Kidney (tissue), 13 donors: ENCODE measurements at regions not wholly inside any gene's neighbourhood (a gene's known extent, or its start where the extent isn't known, plus 50 kb on each side); places are given as distances from the start of the nearest gene placed in this dataset.
"Not testable (repeated sequence)": the region's sequence is repeated elsewhere in the genome, so short reads cannot be mapped to it uniquely, and the experiment has no call there.

Experiments used
- DNase-seq, 5 donors: peaks; one replicate each; pipeline ENCODE4 v3.0.0-alpha.2; 2013 to 2020
- FAIRE-seq: peaks from 2 replicates; lab custom pipeline; 2012; peaks lifted over from hg19 to GRCh38; lab: Jason Lieb, UNC
- H3K27ac ChIP-seq, 2 donors: one replicate each; pipeline ENCODE4 v1.7.0; 2013; ENCODE audit warnings: low read depth in 2 of 2, low read length in 2 of 2, inconsistent platforms in 1 of 2
- H3K27me3 ChIP-seq: one replicate; pipeline ENCODE4 v1.7.1; 2013; ENCODE audit warnings: low read length, inconsistent platforms; ENCODE audit not compliant: control insufficient read depth, insufficient read depth
- H3K36me3 ChIP-seq, 3 donors: one replicate each; pipeline versions ENCODE4 v1.7.0 to v1.7.1; 2013; ENCODE audit warnings: low read length in 3 of 3, control low read depth in 1 of 3, inconsistent platforms in 1 of 3; ENCODE audit not compliant: insufficient read depth in 3 of 3, control insufficient read depth in 2 of 3
- H3K4me1 ChIP-seq, 3 donors: one replicate each; pipeline versions ENCODE4 v1.7.0 to v1.7.1; 2013; ENCODE audit warnings: low read length in 3 of 3, inconsistent platforms in 1 of 3, low read depth in 1 of 3; ENCODE audit not compliant: control insufficient read depth in 2 of 3, insufficient read depth in 2 of 3
- H3K4me3 ChIP-seq, 3 donors: one replicate each; pipeline versions ENCODE4 v1.7.0 to v1.8.1; 2013; ENCODE audit warnings: low read length in 3 of 3, control low read depth in 1 of 3, inconsistent platforms in 1 of 3
- H3K9ac ChIP-seq, 3 donors: one replicate each; pipeline versions ENCODE4 v1.7.0 to v1.7.1; 2013; ENCODE audit warnings: low read length in 3 of 3, control low read depth in 1 of 3, inconsistent platforms in 1 of 3
- H3K9me3 ChIP-seq, 3 donors: one replicate each; pipeline versions ENCODE4 v1.7.0 to v1.7.1; 2013; ENCODE audit warnings: low read length in 3 of 3, control low read depth in 1 of 3, inconsistent platforms in 1 of 3; ENCODE audit not compliant: control insufficient read depth in 2 of 3, insufficient read depth in 1 of 3
- intact Hi-C: fragments of 100-400 bp; cut with DNase I; formaldehyde crosslinking; loops from one replicate; pipeline ENCODE4 v1.11.1; 2022
- TF ChIP-seq, protein P1 (sequence below): IDR thresholded peaks from 3 replicates; pipeline ENCODE4 v1.5.1; 2012; ENCODE audit warnings: mild to moderate bottlenecking, moderate library complexity, borderline replicate concordance; ENCODE audit not compliant: insufficient read depth; ENCODE audit errors: extremely low read depth
- donor health status: control.
- donor health status: control.
- donor health status: control.
- donor health status: control.
- donor health status: control.
- donor health status: DM: yes; HTN: yes; CAD: no.
- donor health status: Normal renal cell carcinoma (clear cell type).

DNA sequence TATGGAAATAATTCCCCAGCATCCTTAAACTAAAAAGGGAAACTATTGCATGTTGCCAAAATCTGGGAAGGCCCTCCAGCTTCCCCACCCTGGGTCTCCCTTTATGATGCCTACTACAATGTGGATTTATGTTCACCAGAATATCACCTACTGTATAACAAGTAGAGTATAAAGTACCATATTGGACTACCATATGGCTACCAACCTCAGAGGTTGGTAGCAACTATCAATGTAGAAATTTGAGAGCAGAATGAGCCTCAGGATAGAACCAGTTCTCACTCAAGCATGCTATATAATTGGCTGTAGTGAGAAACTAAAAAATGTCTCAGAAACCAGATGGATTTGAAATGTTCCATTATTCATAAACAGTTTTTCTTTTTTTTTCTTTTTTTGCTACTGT lies 918.4 kb downstream of the MCTP2 start:
- no peak overlapping the region for H3K9ac ChIP-seq
- no peaks in the 10 kb centered on the region for H3K9me3 ChIP-seq
- H3K27ac ChIP-seq, result no peak overlapping the region
- TF ChIP-seq, protein P1, sequence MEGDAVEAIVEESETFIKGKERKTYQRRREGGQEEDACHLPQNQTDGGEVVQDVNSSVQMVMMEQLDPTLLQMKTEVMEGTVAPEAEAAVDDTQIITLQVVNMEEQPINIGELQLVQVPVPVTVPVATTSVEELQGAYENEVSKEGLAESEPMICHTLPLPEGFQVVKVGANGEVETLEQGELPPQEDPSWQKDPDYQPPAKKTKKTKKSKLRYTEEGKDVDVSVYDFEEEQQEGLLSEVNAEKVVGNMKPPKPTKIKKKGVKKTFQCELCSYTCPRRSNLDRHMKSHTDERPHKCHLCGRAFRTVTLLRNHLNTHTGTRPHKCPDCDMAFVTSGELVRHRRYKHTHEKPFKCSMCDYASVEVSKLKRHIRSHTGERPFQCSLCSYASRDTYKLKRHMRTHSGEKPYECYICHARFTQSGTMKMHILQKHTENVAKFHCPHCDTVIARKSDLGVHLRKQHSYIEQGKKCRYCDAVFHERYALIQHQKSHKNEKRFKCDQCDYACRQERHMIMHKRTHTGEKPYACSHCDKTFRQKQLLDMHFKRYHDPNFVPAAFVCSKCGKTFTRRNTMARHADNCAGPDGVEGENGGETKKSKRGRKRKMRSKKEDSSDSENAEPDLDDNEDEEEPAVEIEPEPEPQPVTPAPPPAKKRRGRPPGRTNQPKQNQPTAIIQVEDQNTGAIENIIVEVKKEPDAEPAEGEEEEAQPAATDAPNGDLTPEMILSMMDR, result no peak
- FAIRE-seq, result no peak
- H3K4me3 ChIP-seq, result no peak overlapping the region
- DNase-seq, result no peak
- intact Hi-C loops, result no loop called here
- H3K4me1 ChIP-seq, result no peaks in the 10 kb centered on the region
- H3K27me3 ChIP-seq, result no peaks in the 10 kb centered on the region
- H3K36me3 ChIP-seq, result no peaks in the 10 kb centered on the region

DNA sequence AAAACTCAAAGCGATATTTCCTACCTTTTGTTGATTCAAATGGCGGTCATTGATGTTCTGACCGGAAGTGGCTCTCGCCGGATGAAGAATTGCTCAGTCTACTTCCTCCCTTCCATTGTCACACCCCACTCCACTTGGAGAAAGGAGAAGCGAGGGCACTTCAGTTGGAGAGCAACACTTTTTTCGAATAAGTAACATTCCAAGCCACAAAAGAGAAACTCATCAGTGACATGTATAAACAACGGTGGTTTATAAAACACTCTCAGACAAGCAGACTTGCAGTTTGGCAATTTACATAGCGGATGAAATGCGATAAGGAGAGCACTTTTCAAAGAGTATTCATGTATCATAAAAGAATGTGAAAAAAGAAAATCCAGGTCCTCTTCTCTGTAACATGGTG lies 919.1 kb downstream of the MCTP2 start:
- no peak for FAIRE-seq
- H3K9me3 ChIP-seq, result no peaks in the 10 kb centered on the region

DNA sequence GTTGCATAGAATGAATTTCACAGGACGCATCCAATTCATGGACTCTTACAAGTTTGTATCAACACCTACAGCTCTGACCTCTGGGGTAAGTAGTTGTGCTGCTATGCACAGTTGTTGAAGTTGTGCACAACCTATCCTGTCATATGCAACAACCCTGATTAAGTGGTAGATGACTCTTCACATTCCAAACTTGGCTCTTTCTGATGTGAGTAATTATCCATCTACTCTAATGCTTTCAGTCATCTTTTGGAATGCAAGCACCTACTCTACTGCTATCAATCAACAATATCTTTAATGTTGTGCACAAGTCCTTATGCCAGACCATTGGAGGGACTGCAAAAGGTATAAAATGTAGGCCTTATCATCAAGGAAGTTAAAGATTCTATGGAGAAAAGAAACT lies 921.4 kb downstream of the MCTP2 start:
- FAIRE-seq, result no peak
- H3K36me3 ChIP-seq, result no peaks in the 10 kb centered on the region
- H3K4me1 ChIP-seq, result no peaks in the 10 kb centered on the region
- intact Hi-C loops, result no loop called here
- no peak for DNase-seq
- H3K9me3 ChIP-seq, result no peaks in the 10 kb centered on the region
- no peak overlapping the region for H3K4me3 ChIP-seq
- no peak overlapping the region for H3K27ac ChIP-seq
- TF ChIP-seq, protein P1, result no peak
- no peaks in the 10 kb centered on the region for H3K27me3 ChIP-seq
- no peak overlapping the region for H3K9ac ChIP-seq

More for the DNA sequence above, 919.1 kb downstream of the MCTP2 start:
- H3K36me3 ChIP-seq, result no peaks in the 10 kb centered on the region
- H3K27me3 ChIP-seq, result no peaks in the 10 kb centered on the region
- no peak for DNase-seq
- intact Hi-C loops, result no loop called here
- H3K9ac ChIP-seq, result no peak overlapping the region
- H3K27ac ChIP-seq, result no peak overlapping the region
- TF ChIP-seq, protein P1, result no peak
- no peak overlapping the region for H3K4me3 ChIP-seq
- no peaks in the 10 kb centered on the region for H3K4me1 ChIP-seq

DNA sequence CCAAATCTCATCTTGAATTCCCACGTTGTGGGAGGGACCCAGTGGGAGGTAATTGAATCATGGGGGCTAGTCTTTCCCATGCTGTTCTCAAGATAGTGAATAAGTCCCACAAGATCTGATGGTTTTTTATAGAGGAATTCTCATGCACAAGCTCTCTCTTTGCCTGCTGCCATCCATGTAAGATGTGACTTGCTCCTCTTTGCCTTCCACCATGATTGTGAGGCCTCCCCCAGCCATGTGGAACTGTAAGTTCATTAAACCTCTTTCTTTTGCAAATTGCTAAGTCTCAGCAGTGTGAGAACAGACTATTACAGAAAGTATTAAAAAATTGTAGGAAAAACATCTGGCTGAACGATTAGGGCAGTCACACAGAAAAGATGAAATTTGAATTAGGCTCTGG lies 921.8 kb downstream of the MCTP2 start:
- H3K4me3 ChIP-seq, result not testable (repeated sequence)

More for the DNA sequence above, 921.8 kb downstream of the MCTP2 start:
- FAIRE-seq, H3K36me3 ChIP-seq, intact Hi-C loops, H3K9ac ChIP-seq, H3K27me3 ChIP-seq, H3K9me3 ChIP-seq, H3K27ac ChIP-seq, DNase-seq, H3K4me1 ChIP-seq: not testable (repeated sequence)
